A549 (cell line): ENCODE measurements at regions not wholly inside any gene's neighbourhood (a gene's known extent, or its start where the extent isn't known, plus 50 kb on each side); places are given as distances from the start of the nearest gene placed in this dataset.
"Not testable (repeated sequence)": the region's sequence is repeated elsewhere in the genome, so short reads cannot be mapped to it uniquely, and the experiment has no call there.

ENCODE experiments used
- ATAC-seq, 2 experiments: fragments of 200-7000 bp in 1 of 2; fragments of >200 bp in 1 of 2; cut with Nextera tagmentation in 1 of 2; cut with Tn5 transposase in 1 of 2; 3 replicates each; pipeline versions ENCODE4 v1.8.0 to v1.9.1; 2018 to 2020; ENCODE audit warnings: mild to moderate bottlenecking in 1 of 2, moderate library complexity in 1 of 2
- CTCF ChIA-PET: fragments of 300-600 bp; sonication (Branson Sonifier 250); formaldehyde crosslinking; extraction: SDS; loops from one replicate; lab custom pipeline; 2021; ENCODE audit warnings: antibody characterized with exemption, inconsistent platforms; lab: Yijun Ruan, JAX
- POLR2A ChIA-PET: fragments of 350-600 bp; formaldehyde crosslinking; extraction: SDS; loops from one replicate; lab custom pipeline; 2021; ENCODE audit warnings: antibody characterized with exemption, inconsistent platforms; lab: Yijun Ruan, JAX
- DNase-seq, 2 experiments: peaks; one replicate each; pipeline versions ENCODE4 v3.0.0 to v3.0.0-alpha.2; 2011 to 2016; ENCODE audit warnings: low read depth in 1 of 2, low spot score in 1 of 2
- FAIRE-seq: peaks from 2 replicates; lab custom pipeline; 2011; peaks lifted over from hg19 to GRCh38; lab: Jason Lieb, UNC
- H3K27ac ChIP-seq, 2 experiments: fragments of >200 bp; sonication (Bioruptor Twin); formaldehyde crosslinking; 3 replicates each; pipeline ENCODE4 v1.5.1; 2016 to 2017
- H3K4me1 ChIP-seq: fragments of >200 bp; sonication (Bioruptor Twin); formaldehyde crosslinking; 3 replicates; pipeline ENCODE4 v1.6.1; 2016
- H3K4me2 ChIP-seq: fragments of >200 bp; sonication (Bioruptor Twin); formaldehyde crosslinking; 3 replicates; pipeline ENCODE4 v1.6.1; 2016
- H3K4me3 ChIP-seq: fragments of >200 bp; sonication (Bioruptor Twin); formaldehyde crosslinking; 3 replicates; pipeline ENCODE4 v1.5.1; 2016
- H3K9me3 ChIP-seq: fragments of >200 bp; sonication (Bioruptor Twin); formaldehyde crosslinking; 3 replicates; pipeline ENCODE4 v1.6.1; 2016
- BCL3 ChIP-seq: fragments of >200 bp; sonication (Bioruptor Twin); formaldehyde crosslinking; IDR thresholded peaks from 3 replicates; pipeline ENCODE4 v1.6.1; 2016
- CBX8 ChIP-seq: fragments of 200-600 bp; sonication (generic); IDR thresholded peaks from 2 replicates; pipeline ENCODE4 v1.6.1; 2016
- CTCF ChIP-seq: fragments of >200 bp; sonication (Bioruptor Twin); formaldehyde crosslinking; IDR thresholded peaks from 3 replicates; pipeline ENCODE4 v1.5.1; 2016
- EHF ChIP-seq: fragments of 250-450 bp; sonication (Bioruptor Pico); IDR thresholded peaks from 2 replicates; pipeline ENCODE4 v1.5.0; 2020; ENCODE audit warnings: mild to moderate bottlenecking
- ELK1 ChIP-seq: fragments of 150-350 bp; IDR thresholded peaks from 2 replicates; pipeline ENCODE4 v1.6.1; 2014; ENCODE audit warnings: low read depth, mild to moderate bottlenecking, low read length
- ESRRA ChIP-seq: fragments of 150-350 bp; IDR thresholded peaks from 2 replicates; pipeline ENCODE4 v1.6.1; 2014; ENCODE audit warnings: mild to moderate bottlenecking, low read length, borderline replicate concordance
- FOSL2 ChIP-seq, 2 experiments: fragments of 450-650 bp in 1 of 2; fragments of >200 bp in 1 of 2; sonication (Bioruptor Twin) in 1 of 2; formaldehyde crosslinking; IDR thresholded peaks; 2 replicates each; pipeline versions ENCODE4 v1.5.0 to v1.6.1; 2016 to 2020; ENCODE audit warnings: mild to moderate bottlenecking in 1 of 2, moderate library complexity in 1 of 2
- FOXS1 ChIP-seq: fragments of 250-450 bp; sonication (Bioruptor Pico); IDR thresholded peaks from 2 replicates; pipeline ENCODE4 v1.5.0; 2020; ENCODE audit warnings: mild to moderate bottlenecking, moderate library complexity
- HDAC2 ChIP-seq: fragments of 200-600 bp; sonication (generic); IDR thresholded peaks from 2 replicates; pipeline ENCODE4 v1.6.1; 2016
- HEYL ChIP-seq: fragments of 250-450 bp; sonication (Bioruptor Pico); IDR thresholded peaks from 2 replicates; pipeline ENCODE4 v1.8.0; 2021; ENCODE audit warnings: mild to moderate bottlenecking, moderate library complexity
- HOXA7 ChIP-seq: fragments of 250-450 bp; sonication (Bioruptor Pico); IDR thresholded peaks from 2 replicates; pipeline ENCODE4 v1.5.0; 2020; ENCODE audit warnings: mild to moderate bottlenecking, moderate library complexity
- HOXB5 ChIP-seq: fragments of 250-450 bp; sonication (Bioruptor Pico); IDR thresholded peaks from 2 replicates; pipeline ENCODE4 v1.5.0; 2020; ENCODE audit warnings: mild to moderate bottlenecking, moderate library complexity
- MAFK ChIP-seq: fragments of 450-650 bp; IDR thresholded peaks from 2 replicates; pipeline ENCODE4 v1.6.1; 2014; ENCODE audit not compliant: partially characterized antibody
- MAZ ChIP-seq: fragments of 150-350 bp; IDR thresholded peaks from 2 replicates; pipeline ENCODE4 v1.6.1; 2014; ENCODE audit warnings: antibody characterized with exemption, low read depth, low read length, borderline replicate concordance
- MYC ChIP-seq: IDR thresholded peaks from 2 replicates; pipeline ENCODE4 v1.6.1; 2012; ENCODE audit warnings: mild to moderate bottlenecking, inconsistent platforms, low read length, improper control_type of control experiment, borderline replicate concordance
- NFE2L2 ChIP-seq: fragments of 150-350 bp; conservative IDR thresholded peaks from 2 replicates; pipeline ENCODE4 v1.6.1; 2014; ENCODE audit warnings: low read length
- POLR2A ChIP-seq: IDR thresholded peaks from 2 replicates; pipeline ENCODE4 v1.6.1; 2012; ENCODE audit warnings: mild to moderate bottlenecking, low read length
- RAD21 ChIP-seq, 2 experiments: fragments of >200 bp in 1 of 2; sonication (Bioruptor Twin) in 1 of 2; formaldehyde crosslinking in 1 of 2; IDR thresholded peaks in 1 of 2; conservative IDR thresholded peaks in 1 of 2; 2 replicates in 1 of 2; 3 replicates in 1 of 2; pipeline ENCODE4 v1.6.1; 2012 to 2018; ENCODE audit warnings: inconsistent platforms in 1 of 2
- RARB ChIP-seq: fragments of 250-450 bp; sonication (Bioruptor Pico); IDR thresholded peaks from 2 replicates; pipeline ENCODE4 v1.8.0; 2021; ENCODE audit warnings: mild to moderate bottlenecking, moderate library complexity
- RCOR1 ChIP-seq: fragments of 150-350 bp; IDR thresholded peaks from 2 replicates; pipeline ENCODE4 v1.6.1; 2014; ENCODE audit warnings: antibody characterized with exemption, low read length, low read depth
- RFX5 ChIP-seq: fragments of 450-650 bp; IDR thresholded peaks from 2 replicates; pipeline ENCODE4 v1.7.1; 2014; ENCODE audit warnings: antibody characterized with exemption, mild to moderate bottlenecking, moderate library complexity
- SMC3 ChIP-seq: fragments of >200 bp; sonication (Bioruptor Twin); formaldehyde crosslinking; IDR thresholded peaks from 3 replicates; pipeline ENCODE4 v1.6.1; 2018; ENCODE audit warnings: inconsistent platforms
- WGBS: methylation state at CpG from one replicate; pipeline ENCODE4 v1.1.6; 2017; ENCODE audit errors: missing lambda C conversion rate; 5-methylcytosine and 5-hydroxymethylcytosine counted together

GRCh38 chr2:134041877-134042276 is 212.0 kb upstream of the MGAT5 start:
- TF ChIP-seq POLR2A (no peak), RARB (CRISPR knock-in tag) (no peak), MYC (no peak), ELK1 (no peak), MAFK (no peak), HEYL (CRISPR knock-in tag) (no peak)
- TF ChIP-seq, all 56 proteins: peak for 0
- ChIA-PET POLR2A (no interaction called here), CTCF (no interaction called here)
- Histone ChIP-seq H3K4me1 (no peaks in the 10 kb centered on the region), H3K9me3 (0 out of 3 replicates have a peak, but pooled peaks cover 3% of the 10 kb centered on the region), H3K4me3 (no peak overlapping the region), H3K27ac (no peak overlapping the region), H3K4me2 (no peak overlapping the region)
- no peak for FAIRE-seq
- no peak for DNase-seq
- no peak for ATAC-seq

GRCh38 chr2:134043028-134043427 is 210.8 kb upstream of the MGAT5 start:
- H3K9me3 ChIP-seq, DNase-seq, POLR2A ChIA-PET, H3K4me1 ChIP-seq, CTCF ChIA-PET, ATAC-seq, H3K4me3 ChIP-seq, H3K27ac ChIP-seq, H3K4me2 ChIP-seq, FAIRE-seq: not testable (repeated sequence)
- WGBS: 37% methylated on average over 8 of the region's 8 CpGs

- H3K4me1 ChIP-seq: no peaks in the 10 kb centered on the region
- no peak overlapping the region for H3K4me2 ChIP-seq
- no peak overlapping the region for H3K4me3 ChIP-seq
- WGBS: 16% methylated on average over 4 of the region's 4 CpGs
- no peak for FAIRE-seq
- TF ChIP-seq MAZ (no peak), MYC (no peak), HDAC2 (no peak), FOSL2 (IDR thresholded peaks at IDR 0.05) (no peak), FOSL2 (CRISPR knock-in tag; IDR thresholded peaks at IDR 0.05) (no peak), HOXB5 (CRISPR knock-in tag) (no peak), EHF (CRISPR knock-in tag) (no peak), SMC3 (no peak), BCL3 (no peak), HEYL (CRISPR knock-in tag) (no peak), RAD21 (conservative IDR thresholded peaks at IDR 0.05 in 1 of 2, IDR thresholded peaks at IDR 0.05 in 1 of 2) (no peak), RFX5 (no peak), NFE2L2 (no peak), FOXS1 (CRISPR knock-in tag) (no peak), ESRRA (no peak), RCOR1 (no peak), RARB (CRISPR knock-in tag) (no peak), CBX8 (no peak), HOXA7 (CRISPR knock-in tag) (no peak), CTCF (no peak)
- TF ChIP-seq, all 56 proteins: peak for 0
- ChIA-PET POLR2A (no interaction called here), CTCF (no interaction called here)
- ATAC-seq (no peak), DNase-seq (no peak)
- H3K27ac ChIP-seq: no peak overlapping the region
- no peaks in the 10 kb centered on the region for H3K9me3 ChIP-seq
These were observed 201.7 kb upstream of the MGAT5 start for GRCh38 chr2:134052173-134052572.
